SKM-1 (cell line): ENCODE measurements at regions not wholly inside any gene's neighbourhood (a gene's known extent, or its start where the extent isn't known, plus 50 kb on each side); places are given as distances from the start of the nearest gene placed in this dataset.

Experiments
- DNase-seq: peaks from one replicate; lab custom pipeline; 2025; ENCODE audit not compliant: unreplicated experiment; lab: John Stamatoyannopoulos, UW

DNA sequence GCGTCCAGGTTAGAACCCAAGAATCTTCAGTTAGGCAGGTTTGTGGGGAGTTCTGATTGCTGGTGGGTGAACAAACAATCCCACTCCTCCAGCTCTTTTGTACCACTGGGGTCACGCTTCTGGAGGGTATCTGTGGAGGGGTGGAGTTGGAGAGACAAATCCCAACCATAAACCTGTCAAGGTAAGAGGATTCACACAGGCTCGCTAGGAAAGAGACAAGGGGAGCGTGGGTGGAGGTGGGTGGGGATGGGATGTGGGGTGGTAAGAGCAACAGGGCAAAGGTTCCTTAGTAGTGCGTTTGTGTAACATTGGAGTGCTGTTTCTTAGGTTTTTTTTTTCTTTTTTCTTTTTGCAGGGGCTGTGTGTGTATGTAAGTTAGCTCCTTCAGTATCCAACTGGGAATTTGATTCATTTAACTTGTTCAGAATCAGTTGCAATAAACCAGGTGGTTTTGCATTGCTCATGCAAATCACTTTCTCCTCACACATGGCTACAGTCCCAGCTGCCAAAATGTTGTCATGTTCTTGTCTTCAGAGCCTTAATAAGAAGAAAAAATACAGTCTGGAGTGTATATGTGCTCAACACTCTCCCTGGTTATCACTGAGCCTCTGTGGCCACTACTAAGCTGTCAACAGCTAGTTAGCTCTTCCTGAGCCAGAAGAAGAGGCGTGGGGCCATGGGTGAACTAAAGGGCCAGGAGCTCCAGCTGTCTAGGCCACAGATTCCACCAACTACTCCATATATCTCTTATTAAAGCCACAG is 164.0 kb upstream of the RAD23B start:
- DNase-seq = no peak

DNA sequence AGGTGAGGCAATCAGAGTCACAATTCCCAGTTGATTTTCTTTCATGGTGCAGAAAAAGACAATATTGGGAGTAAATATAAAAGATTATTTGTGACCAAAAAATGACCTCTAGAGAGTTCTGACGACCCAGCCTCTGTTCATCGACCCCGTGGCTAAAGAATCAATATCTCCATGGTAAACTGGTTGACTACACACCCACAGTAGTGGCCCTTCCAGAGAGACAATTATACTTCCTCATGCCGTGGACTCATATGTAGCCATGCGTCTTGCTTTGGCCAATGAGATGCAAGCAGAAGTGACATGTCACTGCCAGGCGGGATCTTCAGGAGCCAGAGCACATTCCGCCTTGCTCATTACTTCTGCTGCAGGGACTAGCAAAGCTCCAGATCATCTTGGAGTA is 163.3 kb upstream of the RAD23B start:
- no peak for DNase-seq

DNA sequence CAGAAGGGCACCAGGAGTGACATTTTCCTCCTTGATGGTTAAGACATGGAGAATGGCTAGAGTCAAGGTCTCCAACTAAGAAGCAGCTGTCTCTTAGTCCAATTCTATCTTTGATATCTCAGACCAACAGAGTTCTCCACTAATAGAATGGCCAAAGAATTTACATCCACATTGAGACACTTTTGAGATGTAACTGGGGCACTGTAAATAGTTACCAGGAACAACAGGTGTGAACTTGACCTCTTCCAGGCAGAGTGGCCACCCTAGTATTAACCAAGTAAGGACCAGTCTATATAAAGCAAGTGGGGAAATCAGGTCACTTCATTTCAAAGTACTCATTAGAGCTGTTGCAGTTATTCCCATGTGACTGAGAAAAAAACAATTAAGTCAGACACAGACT is 159.7 kb upstream of the RAD23B start:
- DNase-seq = no peak

DNA sequence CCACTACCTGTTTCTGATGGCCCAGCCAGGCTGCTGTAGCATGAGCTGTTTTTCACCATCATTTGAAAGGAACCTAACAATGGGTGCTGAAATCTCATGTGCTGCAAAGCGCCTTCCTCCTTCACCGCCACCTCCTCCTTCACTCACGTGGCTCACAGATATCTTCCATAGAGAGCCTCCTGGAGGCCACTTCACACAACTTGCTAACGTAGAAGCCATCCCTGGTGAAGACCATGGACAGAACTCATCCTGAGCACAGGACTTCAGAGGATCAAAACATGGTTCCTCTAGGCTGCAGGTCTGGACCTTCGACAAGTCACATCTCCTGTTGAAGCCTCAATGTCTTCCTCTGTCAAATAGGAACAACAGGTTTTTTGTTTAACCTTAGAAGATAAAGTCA is 155.5 kb upstream of the RAD23B start:
- DNase-seq = no peak

DNA sequence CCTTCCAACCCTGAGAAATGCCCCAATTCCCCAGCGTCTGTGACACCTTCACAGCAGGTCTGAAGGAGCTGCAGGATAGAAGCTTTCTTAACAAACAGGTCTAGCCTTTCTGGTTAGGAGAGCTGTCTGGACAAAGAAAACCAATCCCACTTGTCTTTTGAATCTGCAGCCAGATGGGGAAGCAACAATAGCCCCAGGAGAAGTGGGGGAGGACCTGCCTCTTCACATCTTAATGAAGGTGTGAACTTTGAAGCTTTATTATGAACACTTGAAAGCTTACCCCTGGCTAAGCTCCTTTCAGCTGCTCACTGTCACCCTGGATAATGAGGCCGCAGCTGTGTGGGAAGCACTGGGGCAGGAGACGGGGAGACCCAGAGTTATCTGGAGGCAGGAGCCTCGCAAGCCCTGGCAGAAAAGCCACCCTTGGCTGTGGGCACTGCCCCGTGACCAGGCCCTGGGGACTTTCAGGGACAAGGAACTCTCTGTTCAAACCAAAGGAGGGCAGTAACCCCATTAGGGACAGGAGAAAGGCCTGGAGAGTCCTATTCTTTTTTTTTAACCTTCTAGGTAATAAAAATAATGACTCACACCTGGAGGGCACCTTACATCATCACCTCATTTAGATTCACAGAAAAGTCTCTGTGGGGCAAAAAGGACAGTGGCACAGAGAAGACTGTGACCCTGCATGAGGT is 151.8 kb upstream of the RAD23B start:
- DNase-seq = no peak

DNA sequence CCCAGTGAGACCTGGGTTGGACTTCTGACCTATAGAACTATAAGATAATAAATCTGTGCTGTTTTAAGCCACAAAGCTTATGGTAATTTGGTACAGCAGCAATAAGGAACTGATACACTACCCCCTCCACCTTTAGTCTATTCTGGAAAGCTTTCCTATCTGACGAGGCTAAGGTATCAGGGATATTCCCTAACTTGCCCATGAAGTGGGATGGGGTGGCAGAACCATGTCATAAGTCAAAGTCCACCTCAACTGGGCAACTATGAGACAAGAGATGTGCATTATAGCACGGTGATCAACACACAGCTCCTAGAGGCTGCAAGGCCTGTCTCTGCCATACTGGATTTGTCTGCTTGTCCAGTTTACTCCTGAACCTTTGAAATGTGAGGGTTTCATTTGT is 146.8 kb upstream of the RAD23B start:
- no peak for DNase-seq

DNA sequence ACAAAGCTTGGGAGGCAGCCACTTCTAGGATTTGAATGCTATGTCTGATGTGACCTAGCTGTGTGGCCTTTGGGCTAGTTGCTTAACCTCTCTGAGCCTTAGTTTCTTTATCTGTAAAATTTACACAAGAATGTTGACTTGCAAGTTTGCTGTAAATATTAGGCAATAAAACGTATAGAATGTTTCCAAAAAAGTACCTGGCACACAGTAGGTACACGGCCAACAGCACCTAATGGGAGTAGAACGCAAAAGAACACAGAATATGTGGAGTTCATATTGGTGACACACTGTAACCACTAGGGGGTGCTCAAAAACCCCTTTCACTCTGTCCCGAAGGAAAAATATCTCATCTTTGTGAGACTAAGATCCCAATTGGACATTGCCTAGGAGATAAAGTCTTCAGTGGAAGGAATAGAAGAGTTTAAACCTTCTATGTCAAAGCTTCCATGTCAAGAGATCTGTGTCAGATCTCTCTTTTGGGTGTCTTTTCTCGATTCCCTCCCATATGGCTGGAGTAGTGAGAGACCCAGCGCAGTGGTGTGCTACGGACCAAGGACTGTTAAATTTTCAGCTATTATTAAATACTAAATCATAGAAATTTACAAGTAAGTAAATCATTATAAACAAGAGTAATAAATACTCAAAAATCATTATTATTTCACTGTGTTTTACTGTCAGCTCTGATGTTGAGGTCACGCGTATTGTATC is 145.4 kb upstream of the RAD23B start:
- DNase-seq = no peak

DNA sequence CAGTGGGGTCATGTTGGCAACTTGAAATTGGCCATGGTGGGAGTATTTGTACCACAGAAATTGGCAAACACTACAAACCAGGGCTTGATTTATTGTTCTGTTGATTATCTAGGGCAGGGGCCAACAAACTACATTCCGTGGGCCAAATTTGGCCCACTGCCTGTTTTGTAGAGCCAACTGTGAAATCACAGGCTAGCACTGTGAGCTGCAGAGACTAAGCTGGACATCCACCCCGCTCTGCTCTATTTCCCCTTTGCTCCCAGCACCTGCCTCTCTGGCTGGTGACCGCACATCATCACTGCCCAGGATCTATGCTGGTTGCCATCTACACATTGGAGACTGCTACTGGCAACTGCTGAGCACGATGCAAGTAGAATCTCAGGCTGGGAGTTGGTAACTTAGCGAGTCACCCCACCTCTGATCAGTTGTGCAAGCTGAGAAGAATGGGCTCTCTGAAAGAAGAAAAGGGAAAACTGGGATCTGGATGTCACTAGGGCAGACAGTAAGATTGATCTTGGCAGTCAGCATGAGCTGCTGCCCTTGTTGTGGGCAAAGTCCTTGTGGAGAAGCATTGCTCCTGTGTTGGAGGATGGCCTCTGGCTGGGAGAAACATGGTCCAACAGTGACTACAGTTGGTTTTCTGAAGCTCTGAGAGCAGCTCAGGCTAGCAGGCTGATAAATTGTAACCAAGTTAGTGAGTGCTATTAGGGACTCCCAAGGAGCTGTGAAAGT is 144.7 kb upstream of the RAD23B start:
- DNase-seq = no peak

DNA sequence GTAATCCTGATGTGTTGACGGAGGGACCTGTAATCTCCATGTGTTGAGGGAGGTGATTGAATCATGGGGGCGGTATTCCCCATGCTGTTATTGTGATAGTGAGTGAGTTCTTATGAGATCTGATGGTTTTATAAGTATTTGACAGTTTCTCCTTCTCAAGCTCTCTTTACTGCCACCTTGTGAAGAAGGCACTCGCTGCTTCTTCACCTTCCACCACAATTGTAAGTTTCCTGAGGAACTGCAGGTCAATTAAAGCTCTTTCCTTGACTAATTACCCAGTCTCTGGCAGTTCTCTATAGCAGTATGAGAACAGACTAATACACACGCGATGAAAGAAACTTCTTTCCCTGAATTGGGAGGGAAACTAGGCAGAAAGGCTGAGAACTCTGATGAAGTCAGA is 141.1 kb upstream of the RAD23B start:
- DNase-seq = no peak

DNA sequence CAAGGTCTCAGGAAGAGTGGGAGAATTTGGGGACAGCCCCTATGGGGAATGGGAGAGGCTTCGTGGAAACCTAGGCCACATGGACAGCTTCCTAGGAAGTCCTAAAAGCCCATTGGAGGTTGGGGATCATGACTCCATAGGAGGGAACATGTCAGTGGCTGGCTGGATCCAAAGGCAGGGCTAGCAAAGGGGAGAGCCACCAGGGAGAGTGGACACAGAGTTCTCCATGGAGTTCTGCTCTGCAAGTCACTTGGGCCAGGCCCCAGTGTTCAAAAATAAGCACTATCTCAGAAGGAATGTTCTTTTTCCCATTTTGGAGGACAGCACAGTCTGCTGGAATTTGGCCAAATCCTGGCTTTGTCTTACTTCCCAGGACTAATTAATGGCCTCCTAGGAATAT is 140.6 kb upstream of the RAD23B start:
- no peak for DNase-seq

DNA sequence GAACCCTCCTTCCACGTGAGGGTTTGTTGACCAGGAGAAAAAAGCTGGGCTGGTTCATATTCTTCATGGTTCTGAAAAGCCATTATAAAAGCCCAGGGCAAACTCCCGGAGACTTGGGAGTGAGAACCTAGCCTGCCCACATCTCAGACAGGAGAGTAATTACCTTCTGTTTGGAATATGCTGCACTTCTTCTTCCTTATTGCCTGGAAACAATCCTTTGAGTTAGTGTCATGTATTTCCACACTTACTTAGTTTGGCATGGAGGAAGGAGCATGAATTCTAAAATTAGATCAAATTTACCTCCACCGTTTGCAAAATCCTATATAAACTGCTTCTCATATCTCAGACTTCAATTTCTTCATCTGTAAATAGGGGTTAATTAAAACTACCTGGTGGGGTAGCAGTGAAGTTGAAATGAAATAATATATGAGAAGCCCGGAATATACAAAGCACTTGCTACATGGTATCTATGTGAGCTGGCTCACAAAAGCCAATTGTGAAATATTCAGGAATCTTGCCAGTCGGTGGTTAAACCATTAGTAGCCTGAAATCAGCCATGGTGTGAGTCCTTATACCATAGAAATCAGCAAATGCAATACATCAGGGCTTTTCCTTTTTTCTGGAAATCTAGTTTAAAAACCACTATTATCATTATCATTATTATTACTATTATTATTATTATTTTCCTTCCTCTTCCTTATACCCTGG is 140.0 kb upstream of the RAD23B start:
- no peak for DNase-seq

DNA sequence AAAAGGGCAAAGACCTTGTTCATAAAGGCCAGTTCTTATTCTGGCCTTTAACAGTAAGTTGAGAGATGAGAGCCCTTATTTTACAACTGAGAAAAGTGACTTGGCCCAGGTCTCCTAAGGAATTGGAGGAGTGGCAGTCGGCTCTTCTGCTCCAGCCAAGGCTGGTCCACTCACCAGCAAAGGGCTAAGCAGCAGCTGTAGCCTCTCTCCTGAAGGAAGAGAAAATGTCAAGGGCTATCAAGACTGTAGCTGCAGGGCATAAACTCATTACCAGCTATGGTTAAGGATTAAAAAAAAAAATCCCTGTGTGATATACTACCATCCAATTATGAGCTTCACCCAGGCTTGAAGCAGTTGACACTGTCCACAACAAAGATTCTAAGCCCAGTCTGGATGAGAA is 138.6 kb upstream of the RAD23B start:
- no peak for DNase-seq

DNA sequence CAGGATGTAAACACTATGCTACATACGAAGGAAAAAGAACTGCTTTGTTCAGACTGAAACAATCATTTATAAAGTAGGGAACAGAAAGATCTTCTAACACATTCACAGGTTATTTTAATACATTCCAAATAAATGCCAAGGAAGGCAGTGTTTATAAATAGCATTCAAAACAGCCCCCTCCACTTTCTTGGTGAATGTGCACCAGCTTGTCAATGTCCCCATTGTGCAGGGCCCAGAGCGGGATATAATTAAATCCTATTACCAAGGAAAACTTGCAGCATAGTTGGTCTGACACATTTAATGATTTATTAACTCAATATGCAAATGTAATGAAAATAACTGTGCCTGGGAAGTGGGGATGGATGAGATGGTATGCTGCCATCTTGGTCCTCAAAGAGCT is 135.9 kb upstream of the RAD23B start:
- DNase-seq = no peak

DNA sequence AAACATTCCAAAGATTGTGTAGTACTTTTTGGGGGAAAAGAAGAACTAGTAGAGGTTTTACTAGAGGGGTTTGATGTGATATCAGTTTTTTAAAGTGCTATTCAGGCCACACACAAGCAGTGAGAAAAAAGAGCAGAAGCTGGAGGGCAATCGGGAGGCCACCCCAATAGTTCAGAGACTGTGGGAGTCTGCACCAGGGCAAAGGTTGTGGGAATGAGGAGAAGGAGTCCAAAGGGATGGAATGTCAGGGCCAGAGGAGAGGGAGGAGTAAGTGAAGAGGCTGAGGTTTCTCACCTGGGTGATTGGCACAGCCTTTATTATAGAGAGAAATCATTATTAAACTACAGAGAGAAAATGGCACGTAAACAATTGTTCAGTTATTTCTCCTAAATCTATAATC is 134.9 kb upstream of the RAD23B start:
- no peak for DNase-seq

DNA sequence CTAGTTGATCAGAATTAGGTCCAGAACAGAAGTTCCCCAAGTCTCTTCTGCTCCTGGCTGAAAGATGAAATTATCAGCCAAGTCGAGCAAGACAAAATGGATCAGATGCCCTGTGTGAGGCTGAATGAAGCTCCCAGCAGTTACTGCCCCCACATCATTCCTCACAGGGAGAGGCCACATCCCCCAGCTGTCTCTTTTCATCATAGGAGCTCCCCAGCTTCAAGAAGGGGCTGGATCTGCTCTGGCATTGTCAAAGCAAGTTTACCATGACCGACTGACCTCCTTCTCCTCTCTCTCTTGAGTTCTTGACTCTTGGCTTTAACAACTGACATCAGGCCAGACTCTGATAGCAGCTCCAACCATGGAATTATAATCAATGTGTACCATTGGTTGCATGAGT is 133.3 kb upstream of the RAD23B start:
- no peak for DNase-seq

DNA sequence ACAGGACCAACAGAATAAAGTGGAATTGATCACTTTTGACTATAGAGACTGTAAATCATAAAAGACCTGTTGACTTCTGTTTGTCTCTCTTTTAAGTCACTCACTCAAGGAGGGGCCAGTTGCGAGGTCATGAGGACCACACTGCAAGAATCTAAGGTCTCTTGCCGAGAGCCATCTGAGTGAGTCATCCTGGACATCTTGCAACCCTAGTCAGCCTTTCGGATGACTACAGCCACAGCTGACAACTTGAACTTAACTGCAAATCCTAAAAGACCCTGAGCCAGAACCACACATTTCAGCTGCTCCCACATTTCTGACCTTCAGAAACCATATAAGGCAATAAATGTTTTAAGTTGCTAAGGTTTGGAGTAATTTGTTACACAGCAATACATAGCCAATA is 129.7 kb upstream of the RAD23B start:
- no peak for DNase-seq

DNA sequence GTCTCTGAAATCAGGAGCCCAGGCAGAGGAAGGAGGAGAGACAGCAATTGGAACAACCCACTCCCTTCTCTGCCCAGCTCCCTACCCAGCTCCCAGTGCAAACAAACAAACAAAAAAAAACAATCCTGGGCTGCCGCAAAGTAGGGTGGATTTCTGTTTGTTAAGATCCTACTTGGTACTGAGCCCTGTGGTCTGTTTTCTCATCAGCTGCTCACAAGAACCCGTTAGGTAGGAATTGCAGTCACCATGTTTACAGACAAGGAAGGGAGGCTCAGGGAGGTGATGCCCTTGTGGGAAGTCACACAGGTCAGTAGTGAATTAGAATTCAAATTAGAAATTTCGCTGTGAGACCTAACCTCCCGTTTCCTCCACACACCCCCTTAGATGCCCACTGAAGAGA is 128.8 kb upstream of the RAD23B start:
- DNase-seq = no peak

DNA sequence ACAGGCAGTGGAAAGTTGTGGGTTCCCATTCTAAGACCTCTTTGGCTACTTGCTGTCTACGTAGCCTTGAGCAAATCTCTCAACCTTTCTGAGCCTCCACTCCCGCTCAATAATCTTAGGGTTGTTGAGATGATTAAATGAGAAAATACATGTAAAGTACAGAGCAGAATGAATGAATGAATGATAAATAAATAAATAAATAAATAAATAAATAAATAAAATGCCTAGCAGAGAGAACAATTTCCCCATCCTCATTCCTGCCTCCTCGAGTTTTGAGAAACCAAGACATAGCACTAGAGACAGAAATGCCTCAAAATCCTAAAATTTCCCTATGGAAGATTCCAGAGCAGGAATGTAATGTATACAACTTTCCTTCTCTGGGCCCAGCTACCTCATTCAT is 128.3 kb upstream of the RAD23B start:
- DNase-seq = no peak

DNA sequence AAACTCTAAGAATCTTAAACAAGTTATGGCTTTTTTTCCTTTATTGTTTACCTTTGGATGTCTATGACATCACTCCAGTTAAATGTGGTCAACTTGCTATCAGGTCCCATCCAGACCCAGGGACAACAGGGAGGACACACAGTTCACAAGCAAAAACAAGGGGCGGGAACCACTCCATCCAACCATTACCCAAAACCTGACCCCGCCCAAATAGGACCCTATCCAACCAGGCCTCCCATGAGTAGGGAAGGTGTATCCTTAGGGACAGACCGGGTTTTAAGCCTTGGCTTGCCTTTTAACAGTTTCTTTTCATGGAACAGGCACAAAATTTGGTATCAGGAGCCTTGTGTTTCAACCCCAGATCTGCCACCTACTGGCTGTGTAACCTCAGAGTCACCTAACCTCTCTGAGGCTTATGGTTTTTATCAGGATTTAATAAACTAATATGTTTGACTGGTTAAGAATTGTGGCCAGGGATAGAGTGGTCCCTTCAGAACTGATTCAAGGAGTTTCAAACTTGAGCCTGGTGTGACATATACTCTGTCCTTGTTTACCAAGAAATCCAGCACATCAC is 127.7 kb upstream of the RAD23B start:
- DNase-seq = no peak

DNA sequence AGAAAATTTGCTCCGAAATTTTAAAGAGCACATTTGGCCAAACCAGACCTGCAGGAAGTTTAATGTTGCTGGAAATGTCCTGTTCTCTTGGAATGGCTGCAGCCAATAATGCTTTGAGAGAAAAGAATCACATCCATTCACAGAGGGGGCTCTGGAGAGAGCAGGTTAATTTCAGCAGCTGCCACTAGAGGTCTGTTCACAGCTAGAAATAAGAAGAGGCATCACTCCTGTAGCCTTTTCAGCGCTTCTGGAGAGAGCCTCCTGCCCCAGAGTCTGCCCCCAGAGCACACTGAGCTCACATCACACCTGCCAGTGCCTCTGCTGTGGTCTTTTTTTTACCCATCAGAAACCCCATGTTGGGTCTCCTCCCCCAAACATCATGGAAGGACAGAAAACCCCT is 124.8 kb upstream of the RAD23B start:
- no peak for DNase-seq

DNA sequence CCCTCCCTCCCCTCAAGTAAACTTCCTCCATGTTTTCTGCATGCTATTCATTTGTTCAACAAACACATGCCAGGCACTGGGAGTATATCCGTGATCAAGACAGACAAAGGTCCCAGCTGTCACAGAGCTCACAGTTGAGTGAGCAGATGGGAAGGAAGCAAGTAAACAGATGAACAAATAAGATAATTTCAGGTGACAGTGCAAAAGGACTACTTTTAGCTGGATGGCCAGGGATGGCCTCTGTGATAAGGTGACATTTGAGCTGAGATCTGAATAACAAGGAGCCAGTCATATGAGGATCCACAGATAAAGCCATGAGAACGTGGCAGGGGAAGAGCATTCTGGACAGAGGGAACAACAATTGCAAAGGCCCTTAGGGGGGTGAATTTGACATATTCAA is 121.7 kb upstream of the RAD23B start:
- DNase-seq = no peak
